DOHH2 (cell line): ENCODE measurements at regions not wholly inside any gene's neighbourhood (a gene's known extent, or its start where the extent isn't known, plus 50 kb on each side); places are given as distances from the start of the nearest gene placed in this dataset.

Experiments used
- H3F3A ChIP-seq: fragments of 200-600 bp; sonication (generic), shearing (Covaris generic); 2 replicates; pipeline ENCODE4 v1.6.0; 2016; ENCODE audit warnings: antibody characterized with exemption, mild to moderate bottlenecking; ENCODE audit not compliant: control insufficient read depth, insufficient read depth
- H3K27ac ChIP-seq: fragments of 200-600 bp; sonication (generic); 2 replicates; pipeline ENCODE4 v1.5.1; 2014; ENCODE audit warnings: low read depth, mild to moderate bottlenecking, low read length, moderate library complexity
- H3K27me3 ChIP-seq: fragments of 200-600 bp; sonication (generic); 2 replicates; pipeline ENCODE4 v1.6.1; 2014; ENCODE audit warnings: mild to moderate bottlenecking, low read length, mixed read lengths; ENCODE audit not compliant: control insufficient read depth
- H3K36me3 ChIP-seq: fragments of 200-600 bp; sonication (generic); 2 replicates; pipeline ENCODE4 v1.6.1; 2014; ENCODE audit warnings: mild to moderate bottlenecking, low read length, moderate library complexity, mixed read lengths; ENCODE audit not compliant: control insufficient read depth
- H3K4me1 ChIP-seq: fragments of 200-600 bp; sonication (generic); 2 replicates; pipeline ENCODE4 v1.6.1; 2014; ENCODE audit warnings: mild to moderate bottlenecking, low read length, mixed read lengths; ENCODE audit not compliant: control insufficient read depth
- H3K4me2 ChIP-seq: fragments of 200-600 bp; sonication (generic); 2 replicates; pipeline ENCODE4 v1.6.0; 2014; ENCODE audit warnings: mild to moderate bottlenecking, low read length, moderate library complexity
- H3K4me3 ChIP-seq: fragments of 200-600 bp; sonication (generic); 2 replicates; pipeline ENCODE4 v1.5.1; 2014; ENCODE audit warnings: mild to moderate bottlenecking, low read length, mixed read lengths
- H3K79me2 ChIP-seq: fragments of 200-600 bp; sonication (generic); 2 replicates; pipeline ENCODE4 v1.6.1; 2014; ENCODE audit warnings: mild to moderate bottlenecking, low read length, mixed read lengths; ENCODE audit not compliant: control insufficient read depth
- H3K9me2 ChIP-seq: fragments of 200-600 bp; sonication (generic); replicated peaks from 2 replicates; pipeline ENCODE4 v1.6.1; 2014; ENCODE audit warnings: mild to moderate bottlenecking, low read length, mixed read lengths; ENCODE audit not compliant: control insufficient read depth
- H3K9me3 ChIP-seq: fragments of 200-600 bp; sonication (generic); 2 replicates; pipeline ENCODE4 v1.6.1; 2014; ENCODE audit warnings: antibody characterized with exemption, low read length, mixed read lengths; ENCODE audit not compliant: control insufficient read depth, insufficient read depth
- H4K20me1 ChIP-seq: fragments of 200-600 bp; sonication (generic); 2 replicates; pipeline ENCODE4 v1.6.0; 2014; ENCODE audit warnings: low read depth, mild to moderate bottlenecking, antibody characterized with exemption, low read length, moderate library complexity; ENCODE audit not compliant: control insufficient read depth, insufficient read depth
- EZH2phosphoT487 ChIP-seq: fragments of 200-600 bp; sonication (generic); IDR thresholded peaks from 2 replicates; pipeline ENCODE4 v1.6.1; 2017; ENCODE audit warnings: borderline replicate concordance, mild to moderate bottlenecking, antibody characterized with exemption, low read length, moderate library complexity, mixed read lengths
- TF ChIP-seq, protein P1 (sequence below): fragments of 200-600 bp; sonication (generic); IDR thresholded peaks from one replicate; pipeline ENCODE4 v1.5.1; 2014; ENCODE audit warnings: antibody characterized with exemption, mild to moderate bottlenecking, low read depth, low read length; ENCODE audit not compliant: poor library complexity, severe bottlenecking

DNA sequence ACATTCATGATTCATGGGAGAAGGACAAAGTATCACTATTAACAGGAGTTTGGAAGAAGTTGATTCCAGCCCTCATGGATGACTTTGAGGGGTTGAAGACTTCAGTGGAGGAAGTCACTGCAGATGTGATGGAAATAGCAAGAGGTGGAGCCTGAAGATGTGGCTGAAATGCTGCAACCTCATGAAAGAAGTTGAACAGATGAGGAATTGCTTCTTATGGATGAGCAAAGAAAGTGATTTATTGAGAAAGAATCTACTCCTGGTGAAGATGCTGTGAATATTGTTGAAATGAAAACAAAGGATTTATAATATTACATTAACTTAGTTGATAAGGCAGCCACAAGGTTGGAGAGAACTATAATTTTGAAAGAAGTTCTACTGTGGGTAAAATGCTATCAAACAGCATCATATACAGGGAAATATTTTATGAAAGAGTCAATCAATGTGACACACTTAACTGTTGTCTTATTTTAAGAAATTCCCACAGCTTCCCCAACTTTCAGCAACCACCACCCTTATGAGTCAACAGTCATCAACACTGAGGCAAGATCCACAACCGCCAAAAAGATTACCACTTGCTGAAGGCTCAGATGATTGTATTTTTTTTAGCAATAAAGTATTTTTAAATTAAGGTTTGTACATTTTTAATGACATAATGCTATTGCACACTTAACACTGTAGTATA lies 302.6 kb downstream of the CBLL2 start:
- Histone ChIP-seq H3F3A (no peaks in the 10 kb centered on the region), H4K20me1 (no peaks in the 10 kb centered on the region), H3K4me1 (no peaks in the 10 kb centered on the region), H3K79me2 (no peaks in the 10 kb centered on the region), H3K27me3 (no peaks in the 10 kb centered on the region), H3K27ac (no peak overlapping the region), H3K9me3 (no peaks in the 10 kb centered on the region), H3K4me3 (no peak overlapping the region), H3K4me2 (no peak overlapping the region), H3K36me3 (no peaks in the 10 kb centered on the region), H3K9me2 (no peaks in the 10 kb centered on the region)
- no peak for TF ChIP-seq EZH2phosphoT487
- TF ChIP-seq, protein P1, sequence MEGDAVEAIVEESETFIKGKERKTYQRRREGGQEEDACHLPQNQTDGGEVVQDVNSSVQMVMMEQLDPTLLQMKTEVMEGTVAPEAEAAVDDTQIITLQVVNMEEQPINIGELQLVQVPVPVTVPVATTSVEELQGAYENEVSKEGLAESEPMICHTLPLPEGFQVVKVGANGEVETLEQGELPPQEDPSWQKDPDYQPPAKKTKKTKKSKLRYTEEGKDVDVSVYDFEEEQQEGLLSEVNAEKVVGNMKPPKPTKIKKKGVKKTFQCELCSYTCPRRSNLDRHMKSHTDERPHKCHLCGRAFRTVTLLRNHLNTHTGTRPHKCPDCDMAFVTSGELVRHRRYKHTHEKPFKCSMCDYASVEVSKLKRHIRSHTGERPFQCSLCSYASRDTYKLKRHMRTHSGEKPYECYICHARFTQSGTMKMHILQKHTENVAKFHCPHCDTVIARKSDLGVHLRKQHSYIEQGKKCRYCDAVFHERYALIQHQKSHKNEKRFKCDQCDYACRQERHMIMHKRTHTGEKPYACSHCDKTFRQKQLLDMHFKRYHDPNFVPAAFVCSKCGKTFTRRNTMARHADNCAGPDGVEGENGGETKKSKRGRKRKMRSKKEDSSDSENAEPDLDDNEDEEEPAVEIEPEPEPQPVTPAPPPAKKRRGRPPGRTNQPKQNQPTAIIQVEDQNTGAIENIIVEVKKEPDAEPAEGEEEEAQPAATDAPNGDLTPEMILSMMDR, result no peak

DNA sequence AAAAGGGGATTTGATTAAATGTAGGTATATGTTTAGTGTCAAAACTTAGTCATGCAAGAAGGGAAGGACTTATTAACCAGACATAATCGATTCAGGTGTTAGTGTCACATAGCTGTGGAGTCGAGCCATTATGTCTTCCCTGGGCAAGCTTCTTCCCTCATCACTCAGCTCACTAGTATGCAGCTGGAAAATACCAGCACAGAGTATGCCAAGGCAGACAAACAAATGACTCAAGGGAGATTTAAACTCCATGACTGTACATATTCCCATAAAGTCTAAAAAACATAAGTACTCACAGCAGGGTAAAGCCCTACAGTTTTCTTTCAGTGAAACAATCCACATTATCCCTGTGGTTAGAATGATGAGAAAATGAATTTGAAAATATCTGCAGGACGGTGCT lies 304.5 kb downstream of the CBLL2 start:
- Histone ChIP-seq H3K9me3 (no peaks in the 10 kb centered on the region), H3K4me3 (no peak overlapping the region), H3K27ac (no peak overlapping the region), H3F3A (no peaks in the 10 kb centered on the region), H3K9me2 (no peaks in the 10 kb centered on the region), H3K36me3 (no peaks in the 10 kb centered on the region), H3K4me2 (no peak overlapping the region), H3K4me1 (no peaks in the 10 kb centered on the region), H3K27me3 (no peaks in the 10 kb centered on the region), H4K20me1 (no peaks in the 10 kb centered on the region), H3K79me2 (no peaks in the 10 kb centered on the region)
- TF ChIP-seq EZH2phosphoT487, result no peak
- TF ChIP-seq, protein P1, result no peak

DNA sequence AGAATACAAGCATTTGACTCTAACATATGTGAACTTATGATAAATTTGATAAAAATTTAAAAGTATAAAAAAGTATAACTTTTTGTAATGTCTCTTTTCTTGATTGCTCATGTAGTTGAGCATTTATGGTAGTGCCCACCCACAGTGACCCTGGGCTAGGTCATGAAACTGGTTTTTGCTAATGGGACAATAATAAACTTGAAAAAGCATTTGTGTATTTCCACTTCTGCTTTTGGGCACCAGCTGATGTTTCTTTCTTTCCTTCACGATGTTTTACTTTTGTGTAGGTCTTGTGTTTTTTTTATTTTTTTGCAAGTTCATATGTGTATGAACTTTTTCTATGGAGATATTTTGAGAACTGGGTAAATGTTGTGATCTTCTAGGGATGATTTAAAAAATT lies 313.1 kb downstream of the CBLL2 start:
- Histone ChIP-seq H3K27ac (no peak overlapping the region), H3F3A (no peaks in the 10 kb centered on the region), H3K4me3 (no peak overlapping the region), H3K36me3 (no peaks in the 10 kb centered on the region), H3K9me3 (no peaks in the 10 kb centered on the region), H3K27me3 (no peaks in the 10 kb centered on the region), H3K4me2 (no peak overlapping the region), H3K9me2 (no peaks in the 10 kb centered on the region), H3K79me2 (no peaks in the 10 kb centered on the region), H3K4me1 (no peaks in the 10 kb centered on the region), H4K20me1 (no peaks in the 10 kb centered on the region)
- TF ChIP-seq EZH2phosphoT487, result no peak
- TF ChIP-seq, protein P1, result no peak
